Vagina (tissue), 2 donors: ENCODE measurements at regions not wholly inside any gene's neighbourhood (a gene's known extent, or its start where the extent isn't known, plus 50 kb on each side); places are given as distances from the start of the nearest gene placed in this dataset.
"Not testable (repeated sequence)": the region's sequence is repeated elsewhere in the genome, so short reads cannot be mapped to it uniquely, and the experiment has no call there.

Experiments
- DNase-seq, 2 donors: peaks; one replicate each; pipeline ENCODE4 v3.0.0-alpha.2; 2017; ENCODE audit errors: extremely low spot score in 2 of 2
- H3K27ac ChIP-seq: fragments of 200-600 bp; sonication (generic); one replicate; pipeline ENCODE4 v1.5.1; 2019
- H3K27me3 ChIP-seq: fragments of 200-600 bp; sonication (generic); one replicate; pipeline ENCODE4 v1.5.1; 2019
- H3K36me3 ChIP-seq, 2 donors: fragments of 200-600 bp; sonication (generic); one replicate each; pipeline ENCODE4 v1.5.1; 2017 to 2019
- H3K4me1 ChIP-seq: fragments of 200-600 bp; sonication (generic); one replicate; pipeline ENCODE4 v1.5.1; 2019
- H3K4me3 ChIP-seq, 2 donors: fragments of 200-600 bp; sonication (generic); 1 replicate in 1 of 2; 2 replicates in 1 of 2; pipeline ENCODE4 v1.5.1; 2016 to 2019
- H3K9me3 ChIP-seq: fragments of 200-600 bp; sonication (generic); one replicate; pipeline ENCODE4 v1.5.1; 2019
- CTCF ChIP-seq, 3 experiments: fragments of 450-650 bp in 2 of 3; fragments of 200-600 bp in 1 of 3; sonication (generic) in 1 of 3; IDR thresholded peaks; one replicate each; pipeline ENCODE4 v1.5.1; 2017 to 2019; ENCODE audit warnings: antibody characterized with exemption in 3 of 3, mild to moderate bottlenecking in 2 of 3, moderate library complexity in 2 of 3
- POLR2A ChIP-seq, 2 donors: fragments of 450-650 bp; IDR thresholded peaks; one replicate each; pipeline ENCODE4 v1.6.1; 2017; ENCODE audit warnings: antibody characterized with exemption in 2 of 2, mild to moderate bottlenecking in 2 of 2, moderate library complexity in 2 of 2
- POLR2AphosphoS5 ChIP-seq, 2 donors: sonication (generic); formaldehyde crosslinking; IDR thresholded peaks; one replicate each; pipeline ENCODE4 v1.9.0; 2017; ENCODE audit warnings: antibody characterized with exemption in 2 of 2, mild to moderate bottlenecking in 2 of 2, low read depth in 1 of 2; ENCODE audit not compliant: insufficient read depth in 1 of 2
- intact Hi-C: fragments of 100-400 bp; cut with DNase I; formaldehyde crosslinking; loops from one replicate; pipeline ENCODE4 v1.15.1; 2023

GRCh38 chr11:82045748-82046457 is 687.8 kb downstream of the FAM181B start:
- Histone ChIP-seq H3K27ac (no peak overlapping the region), H3K4me3 (no peak overlapping the region), H3K36me3 (no peaks in the 10 kb centered on the region), H3K27me3 (no peaks in the 10 kb centered on the region), H3K4me1 (no peaks in the 10 kb centered on the region), H3K9me3 (no peaks in the 10 kb centered on the region)
- DNase-seq, result no peak
- intact Hi-C loops, result no loop called here
- no peak for TF ChIP-seq POLR2A (IDR thresholded peaks at IDR 0.05)
- TF ChIP-seq CTCF (IDR thresholded peaks at IDR 0.05), result no peak
- no peak for TF ChIP-seq POLR2AphosphoS5 (IDR thresholded peaks at IDR 0.05; ENCODE audit: insufficient read depth in 1 of 2, low read depth in 1 of 2)

GRCh38 chr11:82043316-82043715 is 690.3 kb downstream of the FAM181B start:
- Histone ChIP-seq H3K4me1 (no peaks in the 10 kb centered on the region), H3K27me3 (no peaks in the 10 kb centered on the region), H3K4me3 (no peak overlapping the region), H3K36me3 (no peaks in the 10 kb centered on the region), H3K27ac (no peak overlapping the region), H3K9me3 (no peaks in the 10 kb centered on the region)
- intact Hi-C loops, result no loop called here
- DNase-seq, result no peak
- TF ChIP-seq CTCF (IDR thresholded peaks at IDR 0.05), result no peak
- TF ChIP-seq POLR2AphosphoS5 (IDR thresholded peaks at IDR 0.05; ENCODE audit: insufficient read depth in 1 of 2, low read depth in 1 of 2), result no peak
- no peak for TF ChIP-seq POLR2A (IDR thresholded peaks at IDR 0.05)

GRCh38 chr11:82041764-82042163 is 691.9 kb downstream of the FAM181B start:
- TF ChIP-seq POLR2AphosphoS5 (IDR thresholded peaks at IDR 0.05; ENCODE audit: insufficient read depth in 1 of 2, low read depth in 1 of 2), result no peak
- no peak for TF ChIP-seq POLR2A (IDR thresholded peaks at IDR 0.05)
- TF ChIP-seq CTCF (IDR thresholded peaks at IDR 0.05), result no peak
- H3K27me3 ChIP-seq, result no peaks in the 10 kb centered on the region
- intact Hi-C loops, result no loop called here

GRCh38 chr11:82038154-82038553 is 695.5 kb downstream of the FAM181B start:
- Histone ChIP-seq H3K4me3 (no peak overlapping the region), H3K36me3 (no peaks in the 10 kb centered on the region), H3K27ac (no peak overlapping the region), H3K4me1 (no peaks in the 10 kb centered on the region), H3K9me3 (no peaks in the 10 kb centered on the region), H3K27me3 (no peaks in the 10 kb centered on the region)
- intact Hi-C loops, result no loop called here
- no peak for DNase-seq
- no peak for TF ChIP-seq CTCF (IDR thresholded peaks at IDR 0.05)
- no peak for TF ChIP-seq POLR2A (IDR thresholded peaks at IDR 0.05)
- no peak for TF ChIP-seq POLR2AphosphoS5 (IDR thresholded peaks at IDR 0.05; ENCODE audit: insufficient read depth in 1 of 2, low read depth in 1 of 2)

More at GRCh38 chr11:82041764-82042163, 691.9 kb downstream of the FAM181B start:
- no peaks in the 10 kb centered on the region for H3K9me3 ChIP-seq
- H3K36me3 ChIP-seq, result no peaks in the 10 kb centered on the region
- no peaks in the 10 kb centered on the region for H3K4me1 ChIP-seq
- no peak overlapping the region for H3K4me3 ChIP-seq
- DNase-seq, result no peak
- H3K27ac ChIP-seq, result no peak overlapping the region

GRCh38 chr11:82034527-82034926 is 699.1 kb downstream of the FAM181B start:
- DNase-seq, result no peak
- H3K27me3 ChIP-seq, result no peaks in the 10 kb centered on the region
- TF ChIP-seq POLR2AphosphoS5 (IDR thresholded peaks at IDR 0.05; ENCODE audit: insufficient read depth in 1 of 2, low read depth in 1 of 2) (no peak), POLR2A (IDR thresholded peaks at IDR 0.05) (no peak), CTCF (IDR thresholded peaks at IDR 0.05) (no peak)
- no peak overlapping the region for H3K27ac ChIP-seq
- no peaks in the 10 kb centered on the region for H3K36me3 ChIP-seq
- H3K9me3 ChIP-seq, result no peaks in the 10 kb centered on the region
- intact Hi-C loops, result no loop called here
- H3K4me3 ChIP-seq, result no peak overlapping the region
- no peaks in the 10 kb centered on the region for H3K4me1 ChIP-seq

- H3K4me1 ChIP-seq, H3K27ac ChIP-seq, H3K36me3 ChIP-seq, H3K27me3 ChIP-seq, DNase-seq, intact Hi-C loops, H3K4me3 ChIP-seq, H3K9me3 ChIP-seq: not testable (repeated sequence)
These were observed 706.3 kb downstream of the FAM181B start for GRCh38 chr11:82027335-82027734.
